Suprapubic skin (tissue), 4 donors: ENCODE measurements at regions not wholly inside any gene's neighbourhood (a gene's known extent, or its start where the extent isn't known, plus 50 kb on each side); places are given as distances from the start of the nearest gene placed in this dataset.

Experiments
- DNase-seq, 2 donors: peaks; one replicate each; pipeline ENCODE4 v3.0.0-alpha.2; 2019; ENCODE audit warnings: low spot score in 2 of 2
- H3K27ac ChIP-seq: fragments of 200-600 bp; sonication (generic); one replicate; pipeline ENCODE4 v1.5.1; 2019
- H3K27me3 ChIP-seq: fragments of 200-600 bp; sonication (generic); one replicate; pipeline ENCODE4 v1.5.1; 2019
- H3K36me3 ChIP-seq: fragments of 200-600 bp; sonication (generic); one replicate; pipeline ENCODE4 v1.5.1; 2019
- H3K4me1 ChIP-seq: fragments of 200-600 bp; sonication (generic); one replicate; pipeline ENCODE4 v1.5.1; 2019
- H3K4me3 ChIP-seq: fragments of 200-600 bp; sonication (generic); one replicate; pipeline ENCODE4 v1.5.1; 2019; ENCODE audit warnings: mild to moderate bottlenecking
- H3K9me3 ChIP-seq: fragments of 200-600 bp; sonication (generic); one replicate; pipeline ENCODE4 v1.5.1; 2019
- EP300 ChIP-seq: sonication (generic); formaldehyde crosslinking; IDR thresholded peaks from one replicate; pipeline ENCODE4 v1.6.1; 2017; ENCODE audit warnings: antibody characterized with exemption
- POLR2A ChIP-seq, 2 donors: fragments of 450-650 bp; IDR thresholded peaks; one replicate each; pipeline ENCODE4 v1.6.1; 2017; ENCODE audit warnings: antibody characterized with exemption in 2 of 2, mild to moderate bottlenecking in 2 of 2, moderate library complexity in 2 of 2
- POLR2AphosphoS5 ChIP-seq, 3 donors: sonication (generic); formaldehyde crosslinking; IDR thresholded peaks; one replicate each; pipeline ENCODE4 v1.6.1; 2017; ENCODE audit warnings: antibody characterized with exemption in 3 of 3
- WGBS: methylation state at CpG from one replicate; pipeline ENCODE4 v1.1.5; 2018; 5-methylcytosine and 5-hydroxymethylcytosine counted together
- TF ChIP-seq, protein P1 (sequence below), 2 donors: fragments of 200-600 bp in 1 of 2; fragments of 450-650 bp in 1 of 2; sonication (generic) in 1 of 2; IDR thresholded peaks; one replicate each; pipeline ENCODE4 v1.5.1; 2016 to 2019; ENCODE audit warnings: antibody characterized with exemption in 2 of 2, mild to moderate bottlenecking in 1 of 2, moderate library complexity in 1 of 2

DNA sequence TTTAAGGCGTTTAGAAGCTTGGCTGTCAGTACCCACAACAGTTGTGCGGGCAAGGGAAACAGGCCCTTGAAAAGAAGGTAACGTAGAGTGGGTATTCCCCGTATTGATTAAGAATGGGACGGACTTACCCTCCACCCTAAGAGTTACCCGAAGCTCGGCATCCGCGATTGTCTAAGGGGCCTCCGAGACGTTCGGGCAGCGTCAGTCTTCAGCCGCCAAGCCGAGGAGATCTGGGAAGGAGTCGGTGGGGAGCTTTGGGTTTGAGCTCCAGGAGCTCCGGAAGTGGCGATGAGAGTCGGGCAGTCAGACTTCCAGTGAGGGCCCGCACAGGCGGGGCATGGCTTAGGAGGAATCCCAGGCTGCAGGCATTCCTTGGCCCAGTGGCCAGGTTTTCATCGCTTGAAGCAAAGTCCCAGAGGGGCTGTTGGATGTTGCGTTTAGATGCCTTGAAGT is 748.2 kb upstream of the ADGRB3 start:
- WGBS = 92% methylated on average over 23 of the region's 23 CpGs
- no peaks in the 10 kb centered on the region for H3K36me3 ChIP-seq
- no peak overlapping the region for H3K4me3 ChIP-seq
- no peaks in the 10 kb centered on the region for H3K4me1 ChIP-seq
- H3K9me3 ChIP-seq = no peaks in the 10 kb centered on the region
- no peaks in the 10 kb centered on the region for H3K27me3 ChIP-seq
- H3K27ac ChIP-seq = no peak overlapping the region
- no peak for DNase-seq
- TF ChIP-seq, protein P1, sequence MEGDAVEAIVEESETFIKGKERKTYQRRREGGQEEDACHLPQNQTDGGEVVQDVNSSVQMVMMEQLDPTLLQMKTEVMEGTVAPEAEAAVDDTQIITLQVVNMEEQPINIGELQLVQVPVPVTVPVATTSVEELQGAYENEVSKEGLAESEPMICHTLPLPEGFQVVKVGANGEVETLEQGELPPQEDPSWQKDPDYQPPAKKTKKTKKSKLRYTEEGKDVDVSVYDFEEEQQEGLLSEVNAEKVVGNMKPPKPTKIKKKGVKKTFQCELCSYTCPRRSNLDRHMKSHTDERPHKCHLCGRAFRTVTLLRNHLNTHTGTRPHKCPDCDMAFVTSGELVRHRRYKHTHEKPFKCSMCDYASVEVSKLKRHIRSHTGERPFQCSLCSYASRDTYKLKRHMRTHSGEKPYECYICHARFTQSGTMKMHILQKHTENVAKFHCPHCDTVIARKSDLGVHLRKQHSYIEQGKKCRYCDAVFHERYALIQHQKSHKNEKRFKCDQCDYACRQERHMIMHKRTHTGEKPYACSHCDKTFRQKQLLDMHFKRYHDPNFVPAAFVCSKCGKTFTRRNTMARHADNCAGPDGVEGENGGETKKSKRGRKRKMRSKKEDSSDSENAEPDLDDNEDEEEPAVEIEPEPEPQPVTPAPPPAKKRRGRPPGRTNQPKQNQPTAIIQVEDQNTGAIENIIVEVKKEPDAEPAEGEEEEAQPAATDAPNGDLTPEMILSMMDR (IDR thresholded peaks at IDR 0.05) = no peak
- TF ChIP-seq EP300 (no peak), POLR2A (IDR thresholded peaks at IDR 0.05) (no peak), POLR2AphosphoS5 (IDR thresholded peaks at IDR 0.05) (no peak)

DNA sequence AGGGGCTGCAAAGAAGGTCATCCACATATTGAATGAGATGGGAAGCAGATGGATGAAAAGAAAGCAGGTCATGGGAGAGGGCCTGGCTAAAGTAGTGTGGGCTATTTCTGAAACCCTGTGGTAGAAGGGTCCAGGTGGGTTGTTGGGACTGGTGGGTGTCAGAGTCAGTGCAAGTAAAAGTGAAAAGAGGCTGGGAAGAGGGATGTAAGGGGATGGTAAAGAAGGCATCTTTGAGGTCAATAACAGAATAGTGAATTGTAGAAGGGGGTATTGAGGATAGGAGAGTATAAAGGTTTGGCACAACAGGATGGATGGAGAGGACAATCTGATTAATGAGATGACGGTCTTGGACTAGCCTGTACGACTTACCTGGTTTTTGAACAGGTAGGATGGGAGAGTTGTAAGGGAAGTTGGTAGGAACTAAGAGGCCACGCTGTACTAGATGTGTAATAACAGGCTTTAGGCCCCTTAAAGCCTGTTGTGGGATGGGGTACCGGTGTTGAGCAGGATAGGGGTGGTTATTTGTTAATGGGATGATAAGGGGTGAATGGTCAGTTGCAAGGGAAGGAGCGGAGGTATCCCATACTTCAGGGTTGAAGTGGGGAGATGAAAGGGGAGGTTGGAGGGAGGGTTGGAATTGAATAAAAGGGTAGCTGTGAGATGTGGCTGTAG is 748.9 kb upstream of the ADGRB3 start:
- H3K9me3 ChIP-seq = no peaks in the 10 kb centered on the region
- DNase-seq = no peak
- no peak overlapping the region for H3K4me3 ChIP-seq
- H3K27me3 ChIP-seq = no peaks in the 10 kb centered on the region
- no peaks in the 10 kb centered on the region for H3K36me3 ChIP-seq
- H3K27ac ChIP-seq = no peak overlapping the region
- H3K4me1 ChIP-seq = no peaks in the 10 kb centered on the region
- TF ChIP-seq, protein P1 (IDR thresholded peaks at IDR 0.05) = no peak
- TF ChIP-seq POLR2A (IDR thresholded peaks at IDR 0.05) = no peak
- 73% methylated on average over 5 of the region's 5 CpGs for WGBS

DNA sequence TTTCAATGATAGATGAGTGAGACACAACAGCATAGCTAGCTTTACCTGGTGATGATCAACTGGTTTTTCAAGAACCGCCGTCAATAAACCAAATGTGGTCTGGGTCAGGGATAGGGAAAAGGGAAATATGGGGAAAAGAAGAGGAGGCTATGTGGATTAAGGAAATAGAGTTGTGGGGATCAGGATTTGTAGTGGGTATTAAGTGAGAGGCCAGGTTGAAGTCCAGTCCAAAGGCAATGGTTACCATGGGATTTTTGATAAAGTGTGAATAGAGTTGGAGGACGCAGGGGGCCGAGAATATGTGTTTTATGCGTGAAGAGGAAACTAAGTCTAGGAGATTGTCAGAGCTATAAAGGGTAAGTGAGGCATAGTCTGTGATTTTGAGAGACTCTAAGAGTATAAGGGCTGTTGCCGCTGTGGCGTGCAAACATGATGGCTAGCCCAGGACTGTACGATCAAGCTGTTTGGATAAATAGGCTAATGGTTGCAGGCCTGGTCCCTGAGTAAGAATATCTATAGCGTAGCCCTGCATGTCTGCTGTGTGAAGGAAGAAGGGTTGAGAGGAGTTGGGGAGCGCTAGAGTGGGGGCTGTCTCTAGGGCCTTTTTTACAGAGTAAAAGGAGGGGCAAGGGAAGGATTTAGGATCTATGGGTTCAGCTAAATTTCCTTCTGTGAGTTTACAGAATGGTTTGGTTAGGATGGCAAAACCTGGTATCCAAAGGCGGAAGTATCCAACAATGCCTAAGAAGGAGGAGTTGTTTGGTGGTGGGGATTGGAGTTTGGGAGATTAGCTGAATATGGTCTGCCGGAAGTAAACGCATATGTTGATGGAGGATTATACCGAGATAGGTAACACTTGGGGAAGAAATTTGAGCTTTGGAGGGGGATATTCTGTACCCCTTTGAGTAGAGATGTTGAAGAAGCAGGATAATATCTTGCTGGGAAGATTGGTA is 749.7 kb upstream of the ADGRB3 start:
- no peaks in the 10 kb centered on the region for H3K4me1 ChIP-seq
- TF ChIP-seq POLR2AphosphoS5 (IDR thresholded peaks at IDR 0.05) (no peak), POLR2A (IDR thresholded peaks at IDR 0.05) (no peak), EP300 (no peak)
- TF ChIP-seq, protein P1 (IDR thresholded peaks at IDR 0.05) = no peak
- no peaks in the 10 kb centered on the region for H3K9me3 ChIP-seq
- 95% methylated on average over 14 of the region's 14 CpGs for WGBS
- no peaks in the 10 kb centered on the region for H3K36me3 ChIP-seq
- H3K4me3 ChIP-seq = no peak overlapping the region
- H3K27me3 ChIP-seq = no peaks in the 10 kb centered on the region
- H3K27ac ChIP-seq = no peak overlapping the region
- DNase-seq = no peak

DNA sequence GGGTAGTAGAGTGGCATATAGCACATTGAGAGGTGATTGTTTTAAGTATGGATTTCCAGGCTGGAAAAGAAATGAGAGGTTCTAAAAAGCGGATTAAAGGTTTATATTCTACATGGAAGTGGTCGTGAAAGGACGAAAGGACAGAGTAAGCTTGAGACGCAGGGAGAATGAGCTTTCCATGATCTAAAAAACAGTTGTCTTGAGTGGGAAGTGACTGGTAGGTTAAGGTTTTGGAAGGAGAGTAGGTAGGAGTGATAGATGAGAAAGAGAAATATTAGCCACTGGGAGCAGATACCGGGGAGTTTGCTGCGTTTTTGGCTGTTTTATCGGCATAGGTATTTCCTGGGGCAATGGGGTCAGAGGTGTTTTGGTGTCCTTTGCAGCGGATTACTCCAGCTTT is 750.6 kb upstream of the ADGRB3 start:
- no peaks in the 10 kb centered on the region for H3K27me3 ChIP-seq
- H3K4me1 ChIP-seq = no peaks in the 10 kb centered on the region
- TF ChIP-seq EP300 = no peak
- 81% methylated on average over 8 of the region's 8 CpGs for WGBS
- no peak overlapping the region for H3K4me3 ChIP-seq
- H3K27ac ChIP-seq = no peak overlapping the region
- H3K36me3 ChIP-seq = no peaks in the 10 kb centered on the region
- no peak for DNase-seq
- no peaks in the 10 kb centered on the region for H3K9me3 ChIP-seq

- H3K9me3 ChIP-seq = no peaks in the 10 kb centered on the region
- no peak for DNase-seq
- H3K4me1 ChIP-seq = no peaks in the 10 kb centered on the region
- no peak overlapping the region for H3K4me3 ChIP-seq
- H3K27ac ChIP-seq = no peak overlapping the region
- WGBS = 91% methylated on average over 11 of the region's 11 CpGs
- H3K36me3 ChIP-seq = no peaks in the 10 kb centered on the region
- no peak for TF ChIP-seq EP300
- no peak for TF ChIP-seq POLR2A (IDR thresholded peaks at IDR 0.05)
- H3K27me3 ChIP-seq = no peaks in the 10 kb centered on the region
Observed at GRCh38 chr6:67883500-67884366, 751.3 kb upstream of the ADGRB3 start.
